GM12878 (cell line): ENCODE measurements at regions not wholly inside any gene's neighbourhood (a gene's known extent, or its start where the extent isn't known, plus 50 kb on each side); places are given as distances from the start of the nearest gene placed in this dataset.

ENCODE experiments used
- CTCF ChIP-seq, 3 experiments: IDR thresholded peaks in 2 of 3; conservative IDR thresholded peaks in 1 of 3; 2 replicates each; pipeline ENCODE4 v1.5.1; 2011; ENCODE audit warnings: low read depth in 3 of 3, low read length in 3 of 3, mild to moderate bottlenecking in 3 of 3, control low read depth in 2 of 3, moderate library complexity in 2 of 3, inconsistent platforms in 1 of 3, mixed read lengths in 1 of 3; ENCODE audit not compliant: control insufficient read depth in 2 of 3, insufficient read depth in 1 of 3; ENCODE audit errors: extremely low read depth in 1 of 3
- EZH2 ChIP-seq: IDR thresholded peaks from 2 replicates; pipeline ENCODE4 v1.6.1; 2012; ENCODE audit warnings: low read depth, mild to moderate bottlenecking, control low read depth, inconsistent platforms, low read length, borderline replicate concordance; ENCODE audit not compliant: control insufficient read depth
- RFX5 ChIP-seq: IDR thresholded peaks from 2 replicates; pipeline ENCODE4 v1.6.1; 2011; ENCODE audit warnings: low read depth, low read length, improper control_type of control experiment
- SIN3A ChIP-seq: IDR thresholded peaks from 2 replicates; pipeline ENCODE4 v1.6.1; 2012; ENCODE audit warnings: low read depth, low read length, improper control_type of control experiment
- ZBTB33 ChIP-seq: fragments of 450-650 bp; IDR thresholded peaks from 2 replicates; pipeline ENCODE4 v1.6.1; 2017; ENCODE audit warnings: mild to moderate bottlenecking

GRCh38 chr5:105840800-105841199 is 1829.9 kb downstream of the EFNA5 start:
- TF ChIP-seq SIN3A, result no peak
- no peak for TF ChIP-seq CTCF (IDR thresholded peaks at IDR 0.05 in 2 of 3, conservative IDR thresholded peaks at IDR 0.05 in 1 of 3; ENCODE audit: control insufficient read depth in 2 of 3, extremely low read depth in 1 of 3, insufficient read depth in 1 of 3, low read depth in 3 of 3, low read length in 3 of 3)
- TF ChIP-seq EZH2, result no peak
- no peak for TF ChIP-seq ZBTB33
- no peak for TF ChIP-seq RFX5
